Duodenal mucosa (tissue), 2 donors: ENCODE measurements at regions not wholly inside any gene's neighbourhood (a gene's known extent, or its start where the extent isn't known, plus 50 kb on each side); places are given as distances from the start of the nearest gene placed in this dataset.

Source experiments
- H3K27ac ChIP-seq: one replicate; pipeline ENCODE4 v1.7.0; 2013; ENCODE audit warnings: low read depth, low read length
- H3K27me3 ChIP-seq, 2 donors: one replicate each; pipeline ENCODE4 v1.7.0; 2013; ENCODE audit warnings: low read length in 2 of 2, control low read depth in 1 of 2; ENCODE audit not compliant: insufficient read depth in 2 of 2, control insufficient read depth in 1 of 2
- H3K36me3 ChIP-seq, 2 donors: one replicate each; pipeline ENCODE4 v1.7.0; 2013; ENCODE audit warnings: low read length in 2 of 2, control low read depth in 1 of 2; ENCODE audit not compliant: insufficient read depth in 2 of 2, control insufficient read depth in 1 of 2
- H3K4me1 ChIP-seq, 2 donors: one replicate each; pipeline ENCODE4 v1.7.0; 2013; ENCODE audit warnings: low read length in 2 of 2, control low read depth in 1 of 2; ENCODE audit not compliant: insufficient read depth in 2 of 2, control insufficient read depth in 1 of 2
- H3K4me3 ChIP-seq, 2 donors: one replicate each; pipeline ENCODE4 v1.7.0; 2013; ENCODE audit warnings: low read length in 2 of 2, low read depth in 1 of 2
- H3K9ac ChIP-seq, 2 donors: one replicate each; pipeline ENCODE4 v1.7.0; 2013; ENCODE audit warnings: low read length in 2 of 2, low read depth in 1 of 2
- H3K9me3 ChIP-seq, 2 donors: one replicate each; pipeline ENCODE4 v1.7.0; 2013; ENCODE audit warnings: low read length in 2 of 2, control low read depth in 1 of 2; ENCODE audit not compliant: control insufficient read depth in 1 of 2

GRCh38 chr14:88929656-88930436 lies 105.4 kb downstream of the TTC8 start:
- Histone ChIP-seq H3K9ac (no peak overlapping the region), H3K4me1 (no peaks in the 10 kb centered on the region), H3K4me3 (no peak overlapping the region), H3K27me3 (no peaks in the 10 kb centered on the region), H3K36me3 (no peaks in the 10 kb centered on the region), H3K9me3 (no peaks in the 10 kb centered on the region), H3K27ac (no peak overlapping the region)

GRCh38 chr14:88931321-88932110 lies 107.1 kb downstream of the TTC8 start:
- H3K9ac ChIP-seq, result no peak overlapping the region
- H3K27me3 ChIP-seq, result no peaks in the 10 kb centered on the region
- no peaks in the 10 kb centered on the region for H3K9me3 ChIP-seq
- H3K27ac ChIP-seq, result no peak overlapping the region
- no peaks in the 10 kb centered on the region for H3K4me1 ChIP-seq
- H3K4me3 ChIP-seq, result no peak overlapping the region
- H3K36me3 ChIP-seq, result no peaks in the 10 kb centered on the region

- Histone ChIP-seq H3K27ac (no peak overlapping the region), H3K9me3 (no peaks in the 10 kb centered on the region), H3K9ac (no peak overlapping the region), H3K27me3 (no peaks in the 10 kb centered on the region), H3K36me3 (no peaks in the 10 kb centered on the region), H3K4me3 (no peak overlapping the region), H3K4me1 (no peaks in the 10 kb centered on the region)
Measured at GRCh38 chr14:88933191-88933590, 108.7 kb downstream of the TTC8 start.

- no peaks in the 10 kb centered on the region for H3K4me1 ChIP-seq
- no peak overlapping the region for H3K9ac ChIP-seq
- no peak overlapping the region for H3K4me3 ChIP-seq
- H3K36me3 ChIP-seq, result no peaks in the 10 kb centered on the region
- H3K9me3 ChIP-seq, result no peaks in the 10 kb centered on the region
- H3K27me3 ChIP-seq, result no peaks in the 10 kb centered on the region
- H3K27ac ChIP-seq, result no peak overlapping the region
Measured at GRCh38 chr14:88934351-88934806, 109.9 kb downstream of the TTC8 start.

GRCh38 chr14:88935083-88935482 lies 110.6 kb downstream of the TTC8 start:
- Histone ChIP-seq H3K27me3 (no peaks in the 10 kb centered on the region), H3K36me3 (no peaks in the 10 kb centered on the region), H3K27ac (no peak overlapping the region), H3K9me3 (no peaks in the 10 kb centered on the region), H3K4me3 (no peak overlapping the region), H3K9ac (no peak overlapping the region), H3K4me1 (no peaks in the 10 kb centered on the region)

- no peak overlapping the region for H3K9ac ChIP-seq
- H3K27me3 ChIP-seq, result no peaks in the 10 kb centered on the region
- H3K9me3 ChIP-seq, result no peaks in the 10 kb centered on the region
- H3K4me1 ChIP-seq, result no peaks in the 10 kb centered on the region
- H3K36me3 ChIP-seq, result no peaks in the 10 kb centered on the region
- H3K27ac ChIP-seq, result no peak overlapping the region
- H3K4me3 ChIP-seq, result no peak overlapping the region
Measured at GRCh38 chr14:88937706-88938105, 113.3 kb downstream of the TTC8 start.

GRCh38 chr14:88940671-88941070 lies 116.2 kb downstream of the TTC8 start:
- Histone ChIP-seq H3K4me1 (no peaks in the 10 kb centered on the region), H3K27me3 (no peaks in the 10 kb centered on the region), H3K9ac (no peak overlapping the region), H3K9me3 (no peaks in the 10 kb centered on the region), H3K36me3 (no peaks in the 10 kb centered on the region), H3K27ac (no peak overlapping the region), H3K4me3 (no peak overlapping the region)

GRCh38 chr14:88941414-88941813 lies 117.0 kb downstream of the TTC8 start:
- Histone ChIP-seq H3K27ac (no peak overlapping the region), H3K9ac (no peak overlapping the region), H3K36me3 (no peaks in the 10 kb centered on the region), H3K4me1 (no peaks in the 10 kb centered on the region), H3K4me3 (no peak overlapping the region), H3K9me3 (no peaks in the 10 kb centered on the region), H3K27me3 (no peaks in the 10 kb centered on the region)

GRCh38 chr14:88947646-88948598 lies 123.5 kb downstream of the TTC8 start:
- Histone ChIP-seq H3K27ac (no peak overlapping the region), H3K4me1 (no peaks in the 10 kb centered on the region), H3K9me3 (no peaks in the 10 kb centered on the region), H3K4me3 (no peak overlapping the region), H3K27me3 (peaks cover 0 to 2% of the 10 kb centered on the region in 2 donors), H3K36me3 (no peaks in the 10 kb centered on the region), H3K9ac (no peak overlapping the region)
